NCI-H345 (cell line): ENCODE measurements at regions not wholly inside any gene's neighbourhood (a gene's known extent, or its start where the extent isn't known, plus 50 kb on each side); places are given as distances from the start of the nearest gene placed in this dataset.
"Not testable (repeated sequence)": the region's sequence is repeated elsewhere in the genome, so short reads cannot be mapped to it uniquely, and the experiment has no call there.

Experiments
- DNase-seq: peaks from one replicate; lab custom pipeline; 2025; lab: John Stamatoyannopoulos, UW

GRCh38 chr6:112879920-112880413 is 532.8 kb downstream of the RFPL4B start:
- no peak for DNase-seq

- DNase-seq, result no peak
Observed at GRCh38 chr6:112881027-112881426, 533.9 kb downstream of the RFPL4B start.

- DNase-seq, result no peak
Observed at GRCh38 chr6:112881828-112882780, 535.0 kb downstream of the RFPL4B start.

- DNase-seq, result no peak
Observed at GRCh38 chr6:112883095-112883494, 536.0 kb downstream of the RFPL4B start.

GRCh38 chr6:112886415-112886814 is 539.3 kb downstream of the RFPL4B start:
- no peak for DNase-seq

GRCh38 chr6:112887424-112887823 is 540.3 kb downstream of the RFPL4B start:
- DNase-seq, result not testable (repeated sequence)

- no peak for DNase-seq
Observed at GRCh38 chr6:112899541-112899940, 552.4 kb downstream of the RFPL4B start.

- no peak for DNase-seq
Observed at GRCh38 chr6:112903361-112903760, 556.2 kb downstream of the RFPL4B start.

- no peak for DNase-seq
Observed at GRCh38 chr6:112906726-112907125, 559.6 kb downstream of the RFPL4B start.

- DNase-seq, result no peak
Observed at GRCh38 chr6:112909781-112910180, 562.7 kb downstream of the RFPL4B start.

- DNase-seq, result no peak
Observed at GRCh38 chr6:112910256-112910655, 563.1 kb downstream of the RFPL4B start.

- no peak for DNase-seq
Observed at GRCh38 chr6:112911959-112912358, 564.8 kb downstream of the RFPL4B start.

- DNase-seq, result no peak
Observed at GRCh38 chr6:112912416-112913101, 565.4 kb downstream of the RFPL4B start.

- DNase-seq, result not testable (repeated sequence)
Observed at GRCh38 chr6:112919744-112920143, 572.6 kb downstream of the RFPL4B start.

- no peak for DNase-seq
Observed at GRCh38 chr6:112920994-112921393, 573.9 kb downstream of the RFPL4B start.

GRCh38 chr6:112923940-112924587 is 576.9 kb downstream of the RFPL4B start:
- no peak for DNase-seq

GRCh38 chr6:112925702-112926101 is 578.6 kb downstream of the RFPL4B start:
- DNase-seq, result no peak

- DNase-seq, result no peak
Observed at GRCh38 chr6:112927641-112928320, 580.7 kb downstream of the RFPL4B start.

GRCh38 chr6:112929641-112930040 is 582.5 kb downstream of the RFPL4B start:
- no peak for DNase-seq

- DNase-seq, result no peak
Observed at GRCh38 chr6:112931832-112932231, 584.7 kb downstream of the RFPL4B start.

GRCh38 chr6:112933947-112934346 is 586.8 kb downstream of the RFPL4B start:
- DNase-seq, result no peak
